ENCODE measurements at regions not wholly inside any gene's neighbourhood (a gene's known extent, or its start where the extent isn't known, plus 50 kb on each side); places are given as distances from the start of the nearest gene placed in this dataset.

- no peak for TF ChIP-seq POLR2A (IDR thresholded peaks at IDR 0.05)
- TF ChIP-seq CTCF (IDR thresholded peaks at IDR 0.05): no peak
- no peak for DNase-seq
- 72% methylated on average over 33 of the region's 39 CpGs for WGBS (ENCODE audit: insufficient coverage, low coverage, low lambda C conversion rate, missing lambda C conversion rate)
Observed at GRCh38 chrX:112380541-112381278, 298.1 kb upstream of the TRPC5 start.

GRCh38 chrX:112377481-112377880, 294.9 kb upstream of the TRPC5 start:
- ATAC-seq (no peak), DNase-seq (no peak)
- no peaks in the 10 kb centered on the region for H3K27me3 ChIP-seq
- no peaks in the 10 kb centered on the region for H3K9me3 ChIP-seq
- no peak overlapping the region for H3K4me3 ChIP-seq
- no peaks in the 10 kb centered on the region for H3K4me1 ChIP-seq
- intact Hi-C loops (cut with DNase I): no loop called here
- H3K27ac ChIP-seq: no peak overlapping the region
- TF ChIP-seq POLR2A (IDR thresholded peaks at IDR 0.05): no peak
- TF ChIP-seq CTCF (IDR thresholded peaks at IDR 0.05): no peak
- no peaks in the 10 kb centered on the region for H3K36me3 ChIP-seq
- WGBS (ENCODE audit: insufficient coverage, low coverage, low lambda C conversion rate, missing lambda C conversion rate): 50% methylated on average over 3 of the region's 3 CpGs

More at GRCh38 chrX:112380541-112381278, 298.1 kb upstream of the TRPC5 start:
- no peaks in the 10 kb centered on the region for H3K36me3 ChIP-seq
- H3K9me3 ChIP-seq: no peaks in the 10 kb centered on the region
- intact Hi-C loops (cut with DNase I): no loop called here
- ATAC-seq: no peak
- H3K27ac ChIP-seq: no peak overlapping the region
- no peak overlapping the region for H3K4me3 ChIP-seq
- no peaks in the 10 kb centered on the region for H3K27me3 ChIP-seq
- H3K4me1 ChIP-seq: no peaks in the 10 kb centered on the region

- intact Hi-C loops (cut with DNase I): no loop called here
- no peak for DNase-seq
- Histone ChIP-seq H3K27ac (no peak overlapping the region), H3K36me3 (no peaks in the 10 kb centered on the region), H3K27me3 (no peaks in the 10 kb centered on the region), H3K4me1 (no peaks in the 10 kb centered on the region), H3K9me3 (no peaks in the 10 kb centered on the region), H3K4me3 (no peak overlapping the region)
- WGBS (ENCODE audit: insufficient coverage, low coverage, low lambda C conversion rate, missing lambda C conversion rate): 39% methylated on average over 3 of the region's 3 CpGs
- TF ChIP-seq CTCF (IDR thresholded peaks at IDR 0.05): peak in 3 of 4 donors; percentile 18 to 27 (median 22)
- no peak for TF ChIP-seq POLR2A (IDR thresholded peaks at IDR 0.05)
- no peak for ATAC-seq
Observed at GRCh38 chrX:112368371-112368770, 285.8 kb upstream of the TRPC5 start.

GRCh38 chrX:112367065-112367464, 284.5 kb upstream of the TRPC5 start:
- no peaks in the 10 kb centered on the region for H3K9me3 ChIP-seq
- intact Hi-C loops (cut with DNase I): no loop called here
- no peaks in the 10 kb centered on the region for H3K36me3 ChIP-seq
- ATAC-seq: no peak
- no peaks in the 10 kb centered on the region for H3K27me3 ChIP-seq
- H3K27ac ChIP-seq: no peak overlapping the region
- H3K4me1 ChIP-seq: no peaks in the 10 kb centered on the region
- DNase-seq: no peak
- no peak overlapping the region for H3K4me3 ChIP-seq
- WGBS (ENCODE audit: insufficient coverage, low coverage, low lambda C conversion rate, missing lambda C conversion rate): 85% methylated on average over 1 of the region's 1 CpG
- TF ChIP-seq POLR2A (IDR thresholded peaks at IDR 0.05) (no peak), CTCF (IDR thresholded peaks at IDR 0.05) (no peak)
